Activated T-cell treated with anti-CD3 and anti-CD28 coated beads, Interleukin-2, amount 50 U/mL, for 4 hours (primary cell): ENCODE measurements at regions not wholly inside any gene's neighbourhood (a gene's known extent, or its start where the extent isn't known, plus 50 kb on each side); places are given as distances from the start of the nearest gene placed in this dataset.
"Not testable (repeated sequence)": the region's sequence is repeated elsewhere in the genome, so short reads cannot be mapped to it uniquely, and the experiment has no call there.

Experiments used
- ATAC-seq, 2 donors: fragments of 200-7000 bp; cut with Tn5 transposase; one replicate each; pipeline ENCODE4 v1.10.0; 2021
- DNase-seq: peaks from one replicate; pipeline ENCODE4 v3.0.0-alpha.2; 2020
- H3K27me3 Mint-ChIP-seq: one replicate; pipeline ENCODE4 v1.8.0; 2021; ENCODE audit warnings: low read depth, mixed read lengths
- H3K36me3 Mint-ChIP-seq: one replicate; pipeline ENCODE4 v1.8.0; 2022; ENCODE audit warnings: mixed read lengths; ENCODE audit not compliant: insufficient read depth
- H3K4me1 Mint-ChIP-seq: one replicate; pipeline ENCODE4 v1.8.0; 2021; ENCODE audit warnings: low read depth, mixed read lengths
- H3K4me3 Mint-ChIP-seq: one replicate; pipeline ENCODE4 v1.8.0; 2021; ENCODE audit warnings: mild to moderate bottlenecking, moderate library complexity, mixed read lengths
- H3K9me3 Mint-ChIP-seq: one replicate; pipeline ENCODE4 v1.8.0; 2021; ENCODE audit warnings: mixed read lengths

DNA sequence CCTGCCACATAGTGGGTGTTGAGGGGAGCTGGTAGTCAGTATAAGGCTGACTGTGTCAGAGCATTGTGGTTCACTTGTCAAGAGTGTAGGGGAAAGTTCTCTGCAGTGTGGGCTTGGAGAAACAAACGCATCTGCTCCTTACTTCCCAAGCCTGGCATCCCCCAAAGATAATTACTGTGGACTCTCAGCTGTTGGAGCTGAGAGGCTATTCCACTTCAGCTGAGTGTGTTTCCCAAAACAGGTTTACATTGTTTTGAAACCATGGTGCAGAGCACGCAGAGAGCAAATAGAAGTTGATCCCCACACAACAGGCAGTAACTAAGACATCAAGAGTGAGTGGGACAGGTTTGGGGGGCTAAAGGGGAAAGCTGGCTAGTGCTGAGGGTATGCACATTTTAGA, 181.0 kb upstream of the EOLA2 start:
- Mint-ChIP-seq H3K36me3 (no peaks in the 10 kb centered on the region), H3K4me3 (no peak overlapping the region), H3K9me3 (no peaks in the 10 kb centered on the region), H3K27me3 (peaks cover 4% of the 10 kb centered on the region), H3K4me1 (no peaks in the 10 kb centered on the region)
- DNase-seq, result no peak
- no peak for ATAC-seq

DNA sequence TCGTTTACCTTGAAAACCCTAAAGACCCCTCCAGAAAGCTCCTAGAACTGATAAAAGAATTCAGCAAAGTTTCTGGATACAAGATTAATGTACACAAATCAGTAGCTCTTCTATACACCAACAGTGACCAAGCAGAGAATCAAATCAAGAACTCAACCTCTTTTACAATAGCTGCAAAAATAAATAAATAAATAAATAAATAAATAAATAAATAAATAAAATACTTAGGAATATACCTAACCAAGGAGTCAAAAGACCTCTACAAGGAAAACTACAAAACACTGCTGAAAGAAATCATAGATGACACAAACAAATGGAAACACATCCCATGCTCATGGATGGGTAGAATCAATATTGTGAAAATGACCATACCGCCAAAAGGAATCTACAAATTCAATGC, 186.8 kb upstream of the EOLA2 start:
- H3K9me3 Mint-ChIP-seq, DNase-seq, ATAC-seq, H3K4me1 Mint-ChIP-seq, H3K36me3 Mint-ChIP-seq, H3K4me3 Mint-ChIP-seq, H3K27me3 Mint-ChIP-seq: not testable (repeated sequence)

DNA sequence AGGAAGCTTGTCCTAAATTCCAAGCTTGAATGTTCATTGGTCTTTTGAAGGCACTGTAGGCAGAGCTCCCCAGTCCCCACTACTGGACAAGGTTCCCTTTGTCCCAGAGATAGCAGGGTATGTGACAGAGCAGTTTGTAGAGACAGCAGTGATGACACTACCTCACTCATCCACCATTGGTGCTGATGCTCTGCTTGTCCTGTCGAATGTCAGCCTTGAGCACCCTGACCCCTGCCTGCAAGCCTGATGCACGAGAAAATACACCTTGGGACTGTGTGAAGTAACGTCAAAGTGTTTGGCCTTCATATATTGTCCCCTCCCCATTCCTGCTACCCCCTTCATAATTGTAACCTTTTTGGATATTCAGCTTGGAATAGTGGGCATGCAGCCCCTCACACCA, 188.9 kb upstream of the EOLA2 start:
- Mint-ChIP-seq H3K9me3 (no peaks in the 10 kb centered on the region), H3K4me3 (no peak overlapping the region), H3K27me3 (no peaks in the 10 kb centered on the region), H3K36me3 (no peaks in the 10 kb centered on the region), H3K4me1 (no peaks in the 10 kb centered on the region)
- DNase-seq (no peak), ATAC-seq (no peak)

DNA sequence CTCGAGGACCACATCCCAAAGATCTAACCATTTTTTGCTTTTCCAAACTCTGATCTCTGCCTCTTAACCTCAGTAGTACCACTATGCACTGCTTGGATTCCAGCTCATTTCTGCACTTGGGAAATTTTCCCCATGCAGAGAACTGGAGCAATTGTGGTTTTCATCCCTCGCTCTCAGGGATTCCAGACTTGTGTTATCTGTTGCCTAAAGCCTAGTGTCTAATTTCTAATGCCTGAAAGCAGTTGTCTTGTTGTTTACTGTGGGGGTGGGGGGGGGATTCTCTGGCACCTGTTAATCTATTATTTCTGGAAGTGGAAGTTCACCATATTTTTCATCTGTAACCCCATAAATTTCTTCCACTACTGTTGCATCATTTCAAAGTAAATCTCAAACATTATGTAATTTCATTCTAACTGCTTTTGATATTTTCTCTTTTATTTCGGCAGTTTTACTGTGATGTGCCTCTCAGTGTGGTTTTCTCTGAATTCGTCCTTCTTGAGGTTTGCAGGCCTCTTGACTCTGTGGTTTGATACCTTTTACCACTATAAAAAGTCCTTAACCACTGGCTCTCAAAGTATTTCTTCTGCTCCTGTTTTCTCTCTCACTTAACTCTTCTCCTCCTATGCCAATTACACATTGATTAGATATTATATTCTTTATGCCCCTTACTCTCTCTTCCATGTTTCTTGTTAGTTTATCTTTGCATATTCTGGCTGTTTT, 205.6 kb upstream of the EOLA2 start:
- H3K27me3 Mint-ChIP-seq, result no peaks in the 10 kb centered on the region
- no peaks in the 10 kb centered on the region for H3K36me3 Mint-ChIP-seq
- DNase-seq (no peak), ATAC-seq (no peak)
- peaks cover 12% of the 10 kb centered on the region for H3K9me3 Mint-ChIP-seq
- no peaks in the 10 kb centered on the region for H3K4me1 Mint-ChIP-seq
- no peak overlapping the region for H3K4me3 Mint-ChIP-seq

DNA sequence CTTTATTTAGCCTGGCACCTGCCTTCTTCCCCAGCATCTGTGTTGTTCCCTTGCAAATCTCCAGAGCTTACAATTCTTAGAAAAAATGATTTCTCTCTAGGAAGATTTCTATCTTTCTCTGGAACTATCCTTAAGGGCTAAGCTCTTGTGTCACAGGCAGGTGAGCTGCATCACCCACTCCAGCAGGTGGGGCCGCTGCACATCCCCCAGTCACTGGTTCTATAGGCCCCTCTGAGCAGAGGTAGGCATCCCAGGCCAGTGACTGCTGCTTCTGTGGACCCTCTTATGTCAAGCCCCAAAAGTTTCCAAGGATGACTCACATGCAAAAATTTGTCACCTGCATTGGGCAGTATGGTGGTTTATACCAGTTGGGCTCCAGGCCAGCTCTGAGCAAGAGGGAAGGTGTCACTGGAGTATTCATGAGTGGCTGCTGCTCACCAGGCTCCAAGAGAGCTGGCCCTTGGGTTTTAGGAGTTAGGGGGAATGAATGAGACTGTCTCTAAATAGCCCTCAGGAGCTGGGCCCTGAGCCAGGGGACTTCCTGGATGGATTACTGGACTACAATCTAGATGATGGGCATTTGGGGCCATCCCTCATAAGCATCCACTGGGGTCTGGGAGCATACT, 208.1 kb upstream of the EOLA2 start:
- DNase-seq, result no peak
- H3K4me3 Mint-ChIP-seq, result no peak overlapping the region
- H3K36me3 Mint-ChIP-seq, result no peaks in the 10 kb centered on the region
- peaks cover 12% of the 10 kb centered on the region for H3K9me3 Mint-ChIP-seq
- no peaks in the 10 kb centered on the region for H3K4me1 Mint-ChIP-seq
- H3K27me3 Mint-ChIP-seq, result no peaks in the 10 kb centered on the region
- no peak for ATAC-seq

DNA sequence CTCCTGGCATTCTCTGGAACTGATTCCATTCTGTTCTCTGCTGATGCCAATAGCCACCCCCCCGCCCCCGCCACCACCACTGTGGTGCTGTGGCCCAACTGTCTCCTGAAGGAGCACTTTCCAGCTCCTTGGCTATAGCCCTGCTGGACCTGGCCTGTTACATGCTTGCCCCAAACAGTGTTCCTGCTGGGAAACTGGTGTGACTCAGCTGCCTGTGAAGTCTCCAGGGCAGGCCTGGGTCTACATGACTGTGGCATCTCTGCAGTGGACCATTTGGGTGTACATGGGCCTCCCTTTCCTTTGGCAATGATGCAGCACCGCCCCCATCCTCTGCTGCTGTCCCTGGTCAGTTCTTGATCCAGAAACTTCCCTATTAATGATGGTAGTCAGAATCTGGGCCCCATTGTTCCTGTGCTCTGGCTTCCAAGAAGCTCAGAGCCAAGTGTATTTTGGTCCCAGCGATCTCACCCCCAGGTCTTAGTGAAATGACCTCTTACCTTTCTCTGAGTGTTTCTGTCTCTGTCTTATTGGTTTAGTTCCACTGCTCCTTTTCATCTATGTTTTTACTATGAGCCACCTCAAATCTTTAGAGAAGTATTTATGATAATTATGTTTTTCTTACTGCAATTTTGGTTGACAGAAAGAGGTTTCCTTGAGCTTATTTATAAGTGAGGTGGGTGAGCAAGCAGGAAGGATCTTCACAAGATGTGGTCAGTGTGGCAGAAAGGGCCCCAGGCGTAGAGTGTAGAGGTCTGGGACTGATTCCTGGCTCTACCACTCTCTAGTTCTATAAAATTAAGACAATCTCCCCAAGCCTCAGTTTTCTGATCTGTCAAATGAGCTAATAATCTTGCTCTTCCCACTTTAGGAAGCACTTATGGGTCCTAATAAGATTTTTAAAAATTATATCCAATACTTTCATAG, 210.7 kb upstream of the EOLA2 start:
- ATAC-seq (no peak), DNase-seq (no peak)
- H3K27me3 Mint-ChIP-seq, result no peaks in the 10 kb centered on the region
- no peak overlapping the region for H3K4me3 Mint-ChIP-seq
- no peaks in the 10 kb centered on the region for H3K36me3 Mint-ChIP-seq
- H3K4me1 Mint-ChIP-seq, result no peaks in the 10 kb centered on the region
- no peaks in the 10 kb centered on the region for H3K9me3 Mint-ChIP-seq

DNA sequence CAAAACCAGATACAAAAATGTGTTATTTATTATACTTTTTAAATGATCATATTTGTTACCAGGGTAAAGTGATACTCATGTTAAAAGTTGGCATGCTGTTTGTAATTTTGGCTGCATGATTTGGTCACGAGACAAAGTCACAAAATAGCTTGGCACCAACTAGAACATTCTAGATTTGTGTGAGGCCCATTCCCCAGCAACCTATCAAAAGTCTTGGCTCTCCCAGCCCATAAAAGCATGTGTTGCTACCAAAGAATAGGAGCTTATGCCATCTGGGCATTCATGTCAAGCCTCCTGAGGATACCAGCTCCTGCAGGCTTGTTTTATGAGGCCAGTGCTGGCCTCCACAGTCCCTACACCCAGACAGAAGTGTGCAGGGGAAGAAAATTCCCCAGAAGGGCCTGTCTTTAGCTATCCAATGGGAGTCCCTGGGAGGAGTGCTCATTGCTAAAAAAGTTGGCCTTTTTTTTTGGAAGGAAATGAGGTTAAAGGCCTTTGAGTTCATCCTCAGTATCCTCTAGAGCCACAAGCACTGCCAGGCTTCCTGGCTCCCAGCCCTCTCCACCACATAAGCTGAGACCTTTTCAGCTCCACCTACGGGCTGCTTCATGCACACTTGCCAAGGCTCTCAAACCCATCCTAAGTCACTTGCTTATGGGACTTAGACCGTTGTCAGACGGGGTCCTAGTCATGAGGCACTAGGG, 211.9 kb upstream of the EOLA2 start:
- Mint-ChIP-seq H3K27me3 (no peaks in the 10 kb centered on the region), H3K36me3 (no peaks in the 10 kb centered on the region)

DNA sequence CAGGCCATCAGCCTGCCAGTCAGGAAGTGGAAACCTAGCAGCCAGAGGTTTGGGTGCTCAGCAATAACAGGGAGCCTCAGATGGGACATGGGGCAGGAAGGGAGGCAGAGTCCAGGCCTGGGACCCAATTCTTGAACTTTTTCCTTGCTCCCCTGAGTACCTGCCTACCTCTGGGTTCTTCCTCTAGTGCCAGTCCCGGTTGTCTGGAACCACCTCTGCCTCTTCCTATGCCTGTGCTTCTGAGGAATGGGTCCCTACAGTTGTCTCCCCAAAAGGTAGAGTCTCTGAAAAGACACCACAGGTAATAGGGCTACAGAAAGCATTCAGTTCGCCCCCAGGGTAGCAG, 212.4 kb upstream of the MAMLD1 start:
- Mint-ChIP-seq H3K9me3 (no peaks in the 10 kb centered on the region), H3K4me3 (no peak overlapping the region), H3K27me3 (no peaks in the 10 kb centered on the region), H3K36me3 (no peaks in the 10 kb centered on the region), H3K4me1 (no peaks in the 10 kb centered on the region)
- ATAC-seq, result no peak
- DNase-seq, result no peak

More for the DNA sequence above, 211.9 kb upstream of the EOLA2 start:
- no peak overlapping the region for H3K4me3 Mint-ChIP-seq
- no peaks in the 10 kb centered on the region for H3K9me3 Mint-ChIP-seq
- DNase-seq (no peak), ATAC-seq (no peak)
- H3K4me1 Mint-ChIP-seq, result no peaks in the 10 kb centered on the region

DNA sequence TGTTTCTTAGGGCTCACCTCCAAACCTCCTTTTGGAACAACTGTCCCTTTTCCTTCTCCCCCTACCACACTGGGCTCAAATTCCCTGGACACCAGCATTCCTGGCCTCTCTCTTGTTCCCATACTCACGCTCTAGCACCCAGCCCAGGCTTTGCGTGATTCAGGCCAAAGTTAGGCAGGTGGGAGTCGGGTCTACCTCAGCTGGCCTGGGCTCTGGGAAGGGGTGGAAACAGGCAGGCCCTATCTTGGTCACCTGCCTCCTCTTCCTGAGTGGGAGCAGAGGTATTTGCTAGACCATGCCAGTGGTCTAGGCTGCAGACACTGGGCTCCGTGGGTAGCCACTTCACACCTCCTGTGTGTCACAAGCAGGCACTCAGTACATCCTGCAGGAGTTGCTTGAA, 211.1 kb upstream of the MAMLD1 start:
- Mint-ChIP-seq H3K4me3 (no peak overlapping the region), H3K4me1 (no peaks in the 10 kb centered on the region), H3K9me3 (no peaks in the 10 kb centered on the region), H3K36me3 (no peaks in the 10 kb centered on the region), H3K27me3 (no peaks in the 10 kb centered on the region)
- ATAC-seq (no peak), DNase-seq (no peak)

DNA sequence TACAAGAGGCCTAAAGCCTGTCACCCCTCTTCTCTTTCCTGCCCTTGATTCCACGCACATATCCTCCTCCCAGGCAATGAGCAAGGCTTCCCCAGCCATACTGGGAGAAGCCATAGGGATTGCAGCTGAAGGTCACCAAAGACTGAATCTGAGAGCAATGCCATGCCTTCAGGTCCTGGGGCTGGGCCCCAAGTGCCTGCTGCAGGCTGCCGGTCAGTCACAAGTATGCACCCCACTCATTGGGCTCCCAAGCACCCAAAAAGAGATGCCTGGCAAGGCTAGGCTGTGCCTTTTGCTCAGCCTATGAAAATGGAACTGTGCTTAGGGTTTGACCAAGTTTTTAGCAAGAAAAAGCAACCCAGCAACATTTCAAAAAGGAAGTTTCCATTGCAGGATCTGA, 210.6 kb upstream of the MAMLD1 start:
- DNase-seq, result no peak
- H3K4me1 Mint-ChIP-seq, result no peaks in the 10 kb centered on the region

DNA sequence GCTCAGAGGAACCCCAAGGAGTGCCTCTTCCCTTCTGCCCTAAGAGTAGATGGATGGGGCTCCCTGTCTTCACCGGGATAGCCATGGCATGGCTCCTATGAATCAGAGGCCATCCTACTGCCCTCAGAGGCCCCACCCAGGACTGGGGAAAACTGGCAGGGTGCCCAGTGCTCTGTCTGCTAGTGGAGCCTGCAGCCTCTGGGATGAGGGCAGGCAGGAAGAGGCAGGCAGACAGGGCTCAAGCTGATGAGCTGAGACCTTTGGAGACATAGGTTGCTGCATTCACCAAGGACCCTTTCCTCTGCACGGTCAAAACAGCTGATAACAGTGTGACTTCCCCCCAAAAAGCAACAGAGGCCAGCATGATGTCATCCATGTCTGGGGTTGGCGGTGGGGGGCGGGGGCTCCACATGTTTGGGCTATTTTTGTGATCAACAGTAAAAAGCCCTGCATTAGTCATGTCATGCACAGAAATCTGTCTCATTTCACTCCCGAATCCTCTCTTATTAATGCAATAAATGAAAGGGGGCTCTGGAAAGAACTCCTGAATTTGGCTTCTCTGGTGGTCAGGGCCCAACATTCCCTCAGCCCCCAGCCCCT, 207.6 kb upstream of the MAMLD1 start:
- H3K9me3 Mint-ChIP-seq, result no peaks in the 10 kb centered on the region
- H3K4me1 Mint-ChIP-seq, result no peaks in the 10 kb centered on the region
- ATAC-seq (no peak), DNase-seq (no peak)
- no peaks in the 10 kb centered on the region for H3K27me3 Mint-ChIP-seq
- no peak overlapping the region for H3K4me3 Mint-ChIP-seq
- no peaks in the 10 kb centered on the region for H3K36me3 Mint-ChIP-seq

More for the DNA sequence above, 210.6 kb upstream of the MAMLD1 start:
- Mint-ChIP-seq H3K4me3 (no peak overlapping the region), H3K9me3 (no peaks in the 10 kb centered on the region), H3K27me3 (no peaks in the 10 kb centered on the region), H3K36me3 (no peaks in the 10 kb centered on the region)
- ATAC-seq, result no peak

DNA sequence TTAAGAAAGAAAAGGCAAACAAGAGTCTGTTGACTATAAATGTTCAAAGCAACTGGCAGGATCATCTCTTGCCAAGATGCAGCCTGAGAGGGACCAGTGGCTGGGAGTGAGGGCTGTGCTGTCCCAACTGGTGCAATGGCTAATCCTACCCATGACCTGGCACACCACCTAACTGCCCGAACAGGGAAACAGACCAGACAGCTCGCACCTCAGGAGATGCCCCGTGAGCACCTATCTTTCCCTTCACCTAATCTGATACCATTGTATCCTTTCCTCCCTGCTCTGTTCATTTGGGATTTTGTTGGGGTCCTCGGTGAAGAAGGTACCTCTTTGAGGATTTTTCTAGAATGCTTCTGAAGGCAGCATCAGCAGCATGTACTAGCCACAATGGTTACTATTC, 206.5 kb upstream of the MAMLD1 start:
- no peak for ATAC-seq

DNA sequence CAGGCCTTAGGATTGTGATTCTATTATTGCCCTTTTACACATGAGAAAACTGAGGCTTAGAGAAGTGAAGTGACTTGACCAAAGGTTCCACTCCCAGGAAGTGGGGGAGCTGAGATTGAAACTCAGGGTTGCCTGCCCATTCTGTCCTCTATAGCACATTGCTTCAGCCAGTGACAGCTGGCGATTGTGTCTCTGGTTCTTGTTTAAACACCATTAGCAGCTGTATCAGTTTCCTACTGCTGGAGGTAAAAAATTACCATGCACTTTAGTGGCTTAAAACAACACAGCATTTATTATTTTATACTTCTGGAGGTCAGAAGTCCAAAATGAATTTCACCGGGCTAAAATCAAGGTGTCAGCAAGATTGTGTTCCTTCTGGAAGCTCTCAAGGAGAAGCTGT, 205.8 kb upstream of the MAMLD1 start:
- H3K27me3 Mint-ChIP-seq, result no peaks in the 10 kb centered on the region
- no peak for ATAC-seq
- H3K9me3 Mint-ChIP-seq, result no peaks in the 10 kb centered on the region
- no peaks in the 10 kb centered on the region for H3K4me1 Mint-ChIP-seq
- no peaks in the 10 kb centered on the region for H3K36me3 Mint-ChIP-seq
- DNase-seq, result no peak
- no peak overlapping the region for H3K4me3 Mint-ChIP-seq

More for the DNA sequence above, 206.5 kb upstream of the MAMLD1 start:
- H3K36me3 Mint-ChIP-seq, result no peaks in the 10 kb centered on the region
- no peak overlapping the region for H3K4me3 Mint-ChIP-seq
- H3K27me3 Mint-ChIP-seq, result no peaks in the 10 kb centered on the region
- H3K9me3 Mint-ChIP-seq, result no peaks in the 10 kb centered on the region
- no peaks in the 10 kb centered on the region for H3K4me1 Mint-ChIP-seq
- no peak for DNase-seq
